Thyroid gland (tissue), 4 donors: ENCODE measurements at regions not wholly inside any gene's neighbourhood (a gene's known extent, or its start where the extent isn't known, plus 50 kb on each side); places are given as distances from the start of the nearest gene placed in this dataset.

Experiments
- DNase-seq, 2 donors: peaks; one replicate each; pipeline ENCODE4 v3.0.0-alpha.2; 2019
- H3K27ac ChIP-seq, 3 donors: fragments of 200-600 bp; sonication (generic); 1 replicate in 2 of 3; 2 replicates in 1 of 3; pipeline ENCODE4 v1.5.1; 2016 to 2019; ENCODE audit warnings: mild to moderate bottlenecking in 1 of 3, moderate library complexity in 1 of 3
- H3K27me3 ChIP-seq: fragments of 200-600 bp; sonication (generic); one replicate; pipeline ENCODE4 v1.5.1; 2019
- H3K36me3 ChIP-seq, 2 donors: fragments of 200-600 bp; sonication (generic); one replicate each; pipeline ENCODE4 v1.5.1; 2016 to 2019
- H3K4me1 ChIP-seq, 2 donors: fragments of 200-600 bp; sonication (generic); one replicate each; pipeline ENCODE4 v1.5.1; 2017 to 2019
- H3K4me3 ChIP-seq, 3 donors: fragments of 200-600 bp; sonication (generic); replicated peaks in 1 of 3; 1 replicate in 2 of 3; 2 replicates in 1 of 3; pipeline ENCODE4 v1.5.1; 2016; ENCODE audit warnings: mild to moderate bottlenecking in 1 of 3
- H3K9me3 ChIP-seq: fragments of 200-600 bp; sonication (generic); one replicate; pipeline ENCODE4 v1.5.1; 2017
- POLR2A ChIP-seq, 2 donors: fragments of 450-650 bp; IDR thresholded peaks; one replicate each; pipeline ENCODE4 v1.6.1; 2017; ENCODE audit warnings: antibody characterized with exemption in 2 of 2, mild to moderate bottlenecking in 2 of 2, moderate library complexity in 1 of 2
- WGBS, 2 donors: methylation state at CpG; one replicate each; pipeline ENCODE4 v1.1.5; 2017; 5-methylcytosine and 5-hydroxymethylcytosine counted together
- intact Hi-C: fragments of 100-400 bp; cut with DNase I; formaldehyde crosslinking; loops from one replicate; pipeline ENCODE4 v1.15.1; 2023
- TF ChIP-seq, protein P1 (sequence below), 6 experiments: fragments of 200-600 bp in 3 of 6; fragments of 450-650 bp in 3 of 6; sonication (generic) in 3 of 6; IDR thresholded peaks; one replicate each; pipeline ENCODE4 v1.5.1; 2016 to 2019; ENCODE audit warnings: antibody characterized with exemption in 6 of 6, mild to moderate bottlenecking in 2 of 6, inconsistent platforms in 1 of 6, moderate library complexity in 1 of 6

DNA sequence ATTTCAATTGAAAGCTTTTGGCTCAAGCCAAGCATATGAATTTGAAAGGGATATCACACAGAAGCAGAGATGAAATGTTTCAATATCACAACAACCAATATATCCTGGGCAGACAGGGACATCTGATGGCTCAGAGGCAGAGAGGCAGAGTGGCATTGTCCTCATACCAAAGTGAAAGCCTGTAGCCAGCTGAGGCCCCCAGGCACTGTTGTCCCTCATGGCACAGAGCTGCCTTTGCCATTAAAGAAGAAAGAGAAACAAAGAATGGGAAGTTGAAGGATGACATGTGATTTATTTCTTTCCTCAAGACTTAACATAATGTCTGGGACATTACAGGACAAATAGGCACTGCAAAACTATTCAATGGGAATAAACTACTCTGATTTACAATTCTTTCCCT, 504.3 kb upstream of the PCDH15 start:
- intact Hi-C loops, result no loop called here
- H3K27ac ChIP-seq, result no peak overlapping the region
- H3K36me3 ChIP-seq, result no peaks in the 10 kb centered on the region
- no peak for DNase-seq
- H3K9me3 ChIP-seq, result no peaks in the 10 kb centered on the region
- no peak overlapping the region for H3K4me3 ChIP-seq
- no peak for TF ChIP-seq POLR2A (IDR thresholded peaks at IDR 0.05)
- TF ChIP-seq, protein P1, sequence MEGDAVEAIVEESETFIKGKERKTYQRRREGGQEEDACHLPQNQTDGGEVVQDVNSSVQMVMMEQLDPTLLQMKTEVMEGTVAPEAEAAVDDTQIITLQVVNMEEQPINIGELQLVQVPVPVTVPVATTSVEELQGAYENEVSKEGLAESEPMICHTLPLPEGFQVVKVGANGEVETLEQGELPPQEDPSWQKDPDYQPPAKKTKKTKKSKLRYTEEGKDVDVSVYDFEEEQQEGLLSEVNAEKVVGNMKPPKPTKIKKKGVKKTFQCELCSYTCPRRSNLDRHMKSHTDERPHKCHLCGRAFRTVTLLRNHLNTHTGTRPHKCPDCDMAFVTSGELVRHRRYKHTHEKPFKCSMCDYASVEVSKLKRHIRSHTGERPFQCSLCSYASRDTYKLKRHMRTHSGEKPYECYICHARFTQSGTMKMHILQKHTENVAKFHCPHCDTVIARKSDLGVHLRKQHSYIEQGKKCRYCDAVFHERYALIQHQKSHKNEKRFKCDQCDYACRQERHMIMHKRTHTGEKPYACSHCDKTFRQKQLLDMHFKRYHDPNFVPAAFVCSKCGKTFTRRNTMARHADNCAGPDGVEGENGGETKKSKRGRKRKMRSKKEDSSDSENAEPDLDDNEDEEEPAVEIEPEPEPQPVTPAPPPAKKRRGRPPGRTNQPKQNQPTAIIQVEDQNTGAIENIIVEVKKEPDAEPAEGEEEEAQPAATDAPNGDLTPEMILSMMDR (IDR thresholded peaks at IDR 0.05), result no peak
- H3K4me1 ChIP-seq, result no peaks in the 10 kb centered on the region
- no peaks in the 10 kb centered on the region for H3K27me3 ChIP-seq

- H3K36me3 ChIP-seq, result no peaks in the 10 kb centered on the region
- no peak overlapping the region for H3K27ac ChIP-seq
- WGBS, 2 donors, result 54 to 60% methylated on average over 2 of the region's 2 CpGs
- H3K27me3 ChIP-seq, result no peaks in the 10 kb centered on the region
- H3K9me3 ChIP-seq, result no peaks in the 10 kb centered on the region
- intact Hi-C loops, result no loop called here
- DNase-seq, result no peak
- H3K4me3 ChIP-seq, result no peak overlapping the region
- no peaks in the 10 kb centered on the region for H3K4me1 ChIP-seq
- TF ChIP-seq, protein P1 (IDR thresholded peaks at IDR 0.05), result no peak
- no peak for TF ChIP-seq POLR2A (IDR thresholded peaks at IDR 0.05)
Observed at GRCh38 chr10:55287346-55287745, 486.3 kb upstream of the PCDH15 start.

DNA sequence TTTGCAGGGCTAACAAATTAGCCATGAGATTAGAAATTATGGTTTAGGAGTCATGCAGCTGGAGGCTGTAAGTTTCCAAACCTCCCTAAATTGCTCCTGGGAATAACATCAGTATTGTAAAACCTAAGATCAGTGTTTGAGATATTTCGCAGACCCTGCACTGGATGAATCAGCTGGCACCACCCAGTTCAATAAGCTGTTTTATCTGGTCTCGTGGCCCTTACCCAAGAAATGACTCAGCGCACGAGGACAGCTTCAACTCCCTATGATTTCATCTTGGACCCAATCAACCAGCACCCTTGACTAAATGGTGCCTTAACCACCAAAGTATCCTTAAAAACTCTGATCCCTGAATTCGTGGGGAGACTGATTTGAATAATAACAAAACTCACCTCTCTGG, 482.0 kb upstream of the PCDH15 start:
- TF ChIP-seq, protein P1 (IDR thresholded peaks at IDR 0.05), result no peak
- TF ChIP-seq POLR2A (IDR thresholded peaks at IDR 0.05), result no peak
- Histone ChIP-seq H3K27me3 (no peaks in the 10 kb centered on the region), H3K27ac (no peak overlapping the region), H3K36me3 (no peaks in the 10 kb centered on the region), H3K4me1 (no peaks in the 10 kb centered on the region), H3K4me3 (no peak overlapping the region), H3K9me3 (no peaks in the 10 kb centered on the region)
- 80 to 81% methylated on average over 5 of the region's 5 CpGs for WGBS, 2 donors
- no peak for DNase-seq
- intact Hi-C loops, result no loop called here

- no peaks in the 10 kb centered on the region for H3K36me3 ChIP-seq
- DNase-seq, result no peak
Observed at GRCh38 chr10:55280696-55281095, 479.7 kb upstream of the PCDH15 start.

DNA sequence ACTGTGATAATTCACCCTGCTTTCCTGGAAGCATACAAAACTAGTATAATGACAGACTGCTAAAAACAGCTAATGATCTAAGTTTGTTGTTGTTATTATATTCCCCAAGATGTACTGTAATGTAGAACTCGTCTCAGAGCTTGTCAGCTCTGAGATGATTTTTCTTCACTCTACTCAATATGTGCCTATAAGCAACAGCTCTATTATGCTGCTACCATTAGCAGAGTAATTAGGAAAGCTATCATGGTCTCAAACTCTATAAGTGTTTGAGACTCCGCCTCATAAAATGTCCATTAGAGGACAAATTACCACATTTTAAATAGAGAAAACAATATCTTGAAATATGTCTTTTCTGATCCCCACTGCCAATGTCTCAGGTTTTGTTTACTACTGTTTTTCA, 476.5 kb upstream of the PCDH15 start:
- WGBS, 2 donors, result 82 to 86% methylated on average over 2 of the region's 2 CpGs
- no peak overlapping the region for H3K27ac ChIP-seq
- H3K4me3 ChIP-seq, result no peak overlapping the region
- H3K27me3 ChIP-seq, result no peaks in the 10 kb centered on the region
- H3K9me3 ChIP-seq, result no peaks in the 10 kb centered on the region
- H3K36me3 ChIP-seq, result no peaks in the 10 kb centered on the region
- DNase-seq, result no peak
- intact Hi-C loops, result no loop called here
- H3K4me1 ChIP-seq, result no peaks in the 10 kb centered on the region
- TF ChIP-seq POLR2A (IDR thresholded peaks at IDR 0.05), result no peak
- TF ChIP-seq, protein P1 (IDR thresholded peaks at IDR 0.05), result no peak

More at GRCh38 chr10:55280696-55281095, 479.7 kb upstream of the PCDH15 start:
- no peaks in the 10 kb centered on the region for H3K27me3 ChIP-seq
- H3K27ac ChIP-seq, result no peak overlapping the region
- no peak overlapping the region for H3K4me3 ChIP-seq
- no peak for TF ChIP-seq POLR2A (IDR thresholded peaks at IDR 0.05)
- TF ChIP-seq, protein P1 (IDR thresholded peaks at IDR 0.05), result no peak
- WGBS, 2 donors, result 93 to 96% methylated on average over 1 of the region's 1 CpG
- no peaks in the 10 kb centered on the region for H3K9me3 ChIP-seq
- H3K4me1 ChIP-seq, result no peaks in the 10 kb centered on the region
- intact Hi-C loops, result no loop called here
